Thymus (tissue), 11 donors: ENCODE measurements at regions not wholly inside any gene's neighbourhood (a gene's known extent, or its start where the extent isn't known, plus 50 kb on each side); places are given as distances from the start of the nearest gene placed in this dataset.

ENCODE experiments used
- DNase-seq, 9 donors: peaks; one replicate each; pipeline ENCODE4 v3.0.0-alpha.2; 2013; ENCODE audit warnings: low spot score in 9 of 9, low read depth in 6 of 9, missing footprints in 1 of 9
- H3K27ac ChIP-seq, 2 donors: one replicate each; pipeline ENCODE4 v1.5.1; 2013; ENCODE audit warnings: control low read depth in 1 of 2, low read depth in 1 of 2, low read length in 1 of 2, mild to moderate bottlenecking in 1 of 2, moderate library complexity in 1 of 2
- H3K27me3 ChIP-seq, 2 donors: one replicate each; pipeline ENCODE4 v1.5.1; 2013; ENCODE audit warnings: low read length in 1 of 2; ENCODE audit not compliant: control insufficient read depth in 2 of 2, insufficient read depth in 1 of 2
- H3K36me3 ChIP-seq, 2 donors: one replicate each; pipeline ENCODE4 v1.5.1; 2013; ENCODE audit warnings: low read length in 1 of 2, mild to moderate bottlenecking in 1 of 2, moderate library complexity in 1 of 2; ENCODE audit not compliant: control insufficient read depth in 2 of 2, insufficient read depth in 2 of 2
- H3K4me1 ChIP-seq, 2 donors: one replicate each; pipeline ENCODE4 v1.5.1; 2013; ENCODE audit warnings: low read length in 2 of 2; ENCODE audit not compliant: control insufficient read depth in 2 of 2, insufficient read depth in 2 of 2
- H3K4me3 ChIP-seq, 2 donors: one replicate each; pipeline ENCODE4 v1.5.1; 2013; ENCODE audit warnings: low read length in 2 of 2, control low read depth in 1 of 2, mild to moderate bottlenecking in 1 of 2
- H3K9me3 ChIP-seq, 2 donors: one replicate each; pipeline ENCODE4 v1.5.1; 2013; ENCODE audit warnings: low read length in 1 of 2, mild to moderate bottlenecking in 1 of 2; ENCODE audit not compliant: control insufficient read depth in 2 of 2, insufficient read depth in 1 of 2
- WGBS: extraction: QIAGEN DNeasy Blood & Tissue Kit; methylation state at CpG from one replicate; pipeline ENCODE4 v1.1.7; 2013; 5-methylcytosine and 5-hydroxymethylcytosine counted together
- donor health status: healthy.

GRCh38 chr10:120641695-120642094 is 184.7 kb downstream of the PLPP4 start:
- Histone ChIP-seq H3K27me3 (no peaks in the 10 kb centered on the region), H3K27ac (no peak overlapping the region), H3K9me3 (no peaks in the 10 kb centered on the region), H3K4me3 (no peak overlapping the region), H3K4me1 (no peaks in the 10 kb centered on the region), H3K36me3 (no peaks in the 10 kb centered on the region)
- DNase-seq = no peak
- 7% methylated on average over 1 of the region's 1 CpG for WGBS

GRCh38 chr10:120643351-120643750 is 186.3 kb downstream of the PLPP4 start:
- H3K4me1 ChIP-seq = no peaks in the 10 kb centered on the region
- no peaks in the 10 kb centered on the region for H3K27me3 ChIP-seq
- H3K27ac ChIP-seq = no peak overlapping the region
- H3K9me3 ChIP-seq = no peaks in the 10 kb centered on the region
- no peak overlapping the region for H3K4me3 ChIP-seq
- WGBS = 81% methylated on average over 2 of the region's 2 CpGs
- H3K36me3 ChIP-seq = no peaks in the 10 kb centered on the region
- no peak for DNase-seq

- 98% methylated on average over 1 of the region's 1 CpG for WGBS
- Histone ChIP-seq H3K27ac (no peak overlapping the region), H3K4me1 (no peaks in the 10 kb centered on the region), H3K9me3 (no peaks in the 10 kb centered on the region), H3K4me3 (no peak overlapping the region), H3K36me3 (no peaks in the 10 kb centered on the region), H3K27me3 (no peaks in the 10 kb centered on the region)
- DNase-seq = no peak
Measured at GRCh38 chr10:120644556-120645410, 187.8 kb downstream of the PLPP4 start.

- Histone ChIP-seq H3K27ac (no peak overlapping the region), H3K4me3 (no peak overlapping the region), H3K36me3 (no peaks in the 10 kb centered on the region), H3K4me1 (no peaks in the 10 kb centered on the region), H3K27me3 (no peaks in the 10 kb centered on the region), H3K9me3 (no peaks in the 10 kb centered on the region)
- WGBS = 88% methylated on average over 6 of the region's 6 CpGs
- no peak for DNase-seq
Measured at GRCh38 chr10:120646159-120646732, 189.2 kb downstream of the PLPP4 start.

- H3K4me1 ChIP-seq = no peaks in the 10 kb centered on the region
- no peaks in the 10 kb centered on the region for H3K27me3 ChIP-seq
- no peak for DNase-seq
- no peaks in the 10 kb centered on the region for H3K36me3 ChIP-seq
- WGBS = 96% methylated on average over 5 of the region's 5 CpGs
- no peak overlapping the region for H3K27ac ChIP-seq
- H3K9me3 ChIP-seq = no peaks in the 10 kb centered on the region
- no peak overlapping the region for H3K4me3 ChIP-seq
Measured at GRCh38 chr10:120646738-120647456, 189.9 kb downstream of the PLPP4 start.

GRCh38 chr10:120650705-120651399 is 193.8 kb downstream of the PLPP4 start:
- WGBS = 94% methylated on average over 7 of the region's 7 CpGs
- Histone ChIP-seq H3K27me3 (no peaks in the 10 kb centered on the region), H3K27ac (no peak overlapping the region), H3K9me3 (no peaks in the 10 kb centered on the region), H3K4me1 (no peaks in the 10 kb centered on the region), H3K36me3 (no peaks in the 10 kb centered on the region), H3K4me3 (no peak overlapping the region)
- DNase-seq = no peak

GRCh38 chr10:120656107-120656506 is 195.1 kb upstream of the WDR11 start:
- WGBS = 57% methylated on average over 2 of the region's 2 CpGs
- Histone ChIP-seq H3K9me3 (no peaks in the 10 kb centered on the region), H3K27ac (no peak overlapping the region), H3K4me1 (no peaks in the 10 kb centered on the region), H3K27me3 (no peaks in the 10 kb centered on the region), H3K4me3 (no peak overlapping the region), H3K36me3 (no peaks in the 10 kb centered on the region)
- DNase-seq = no peak

- Histone ChIP-seq H3K27me3 (no peaks in the 10 kb centered on the region), H3K4me3 (no peak overlapping the region), H3K9me3 (no peaks in the 10 kb centered on the region), H3K36me3 (no peaks in the 10 kb centered on the region), H3K4me1 (no peaks in the 10 kb centered on the region), H3K27ac (no peak overlapping the region)
- DNase-seq = no peak
- WGBS = 30% methylated on average over 3 of the region's 3 CpGs
Measured at GRCh38 chr10:120657371-120657770, 193.8 kb upstream of the WDR11 start.
